ENCODE measurements at regions not wholly inside any gene's neighbourhood (a gene's known extent, or its start where the extent isn't known, plus 50 kb on each side); places are given as distances from the start of the nearest gene placed in this dataset.

- H3K4me3 ChIP-seq: no peak overlapping the region
- DNase-seq: no peak
- no peaks in the 10 kb centered on the region for H3K27me3 ChIP-seq
- H3K27ac ChIP-seq: no peak overlapping the region
- no peaks in the 10 kb centered on the region for H3K9me3 ChIP-seq (replicated peaks)
- H3K36me3 ChIP-seq: no peaks in the 10 kb centered on the region
- no peaks in the 10 kb centered on the region for H3K4me1 ChIP-seq
Observed at GRCh38 chr11:103688924-103689323, 347.5 kb upstream of the DDI1 start.

- no peaks in the 10 kb centered on the region for H3K27me3 ChIP-seq
- H3K9me3 ChIP-seq (replicated peaks): no peaks in the 10 kb centered on the region
- no peak overlapping the region for H3K4me3 ChIP-seq
- no peaks in the 10 kb centered on the region for H3K36me3 ChIP-seq
- H3K27ac ChIP-seq: no peak overlapping the region
- DNase-seq: no peak
- no peaks in the 10 kb centered on the region for H3K4me1 ChIP-seq
Observed at GRCh38 chr11:103690356-103690755, 346.1 kb upstream of the DDI1 start.

GRCh38 chr11:103696123-103696522 lies 340.3 kb upstream of the DDI1 start:
- H3K36me3 ChIP-seq: no peaks in the 10 kb centered on the region
- no peaks in the 10 kb centered on the region for H3K4me1 ChIP-seq
- no peaks in the 10 kb centered on the region for H3K9me3 ChIP-seq (replicated peaks)
- no peaks in the 10 kb centered on the region for H3K27me3 ChIP-seq
- no peak overlapping the region for H3K27ac ChIP-seq
- H3K4me3 ChIP-seq: no peak overlapping the region
- DNase-seq: no peak

- Histone ChIP-seq H3K27ac (no peak overlapping the region), H3K36me3 (no peaks in the 10 kb centered on the region), H3K9me3 (replicated peaks) (no peaks in the 10 kb centered on the region), H3K27me3 (no peaks in the 10 kb centered on the region), H3K4me3 (no peak overlapping the region), H3K4me1 (no peaks in the 10 kb centered on the region)
- DNase-seq: no peak
Observed at GRCh38 chr11:103699216-103699615, 337.2 kb upstream of the DDI1 start.

GRCh38 chr11:103699656-103700055 lies 336.8 kb upstream of the DDI1 start:
- H3K27ac ChIP-seq: no peak overlapping the region
- H3K9me3 ChIP-seq (replicated peaks): no peaks in the 10 kb centered on the region
- no peaks in the 10 kb centered on the region for H3K4me1 ChIP-seq
- no peak overlapping the region for H3K4me3 ChIP-seq
- no peaks in the 10 kb centered on the region for H3K36me3 ChIP-seq
- no peak for DNase-seq
- no peaks in the 10 kb centered on the region for H3K27me3 ChIP-seq

GRCh38 chr11:103700622-103701021 lies 335.8 kb upstream of the DDI1 start:
- DNase-seq: no peak
- Histone ChIP-seq H3K27ac (no peak overlapping the region), H3K9me3 (replicated peaks) (no peaks in the 10 kb centered on the region), H3K4me3 (no peak overlapping the region), H3K27me3 (no peaks in the 10 kb centered on the region), H3K36me3 (no peaks in the 10 kb centered on the region), H3K4me1 (no peaks in the 10 kb centered on the region)

- no peak for DNase-seq
- no peaks in the 10 kb centered on the region for H3K9me3 ChIP-seq (replicated peaks)
Observed at GRCh38 chr11:103703437-103703836, 333.0 kb upstream of the DDI1 start.

GRCh38 chr11:103703954-103704353 lies 332.5 kb upstream of the DDI1 start:
- Histone ChIP-seq H3K9me3 (replicated peaks) (no peaks in the 10 kb centered on the region), H3K27me3 (no peaks in the 10 kb centered on the region), H3K4me1 (no peaks in the 10 kb centered on the region), H3K36me3 (no peaks in the 10 kb centered on the region), H3K4me3 (no peak overlapping the region), H3K27ac (no peak overlapping the region)
- DNase-seq: no peak

More at GRCh38 chr11:103703437-103703836, 333.0 kb upstream of the DDI1 start:
- Histone ChIP-seq H3K27me3 (no peaks in the 10 kb centered on the region), H3K27ac (no peak overlapping the region), H3K36me3 (no peaks in the 10 kb centered on the region), H3K4me1 (no peaks in the 10 kb centered on the region), H3K4me3 (no peak overlapping the region)

GRCh38 chr11:103705642-103706041 lies 330.8 kb upstream of the DDI1 start:
- DNase-seq: no peak
- no peak overlapping the region for H3K27ac ChIP-seq
- no peaks in the 10 kb centered on the region for H3K36me3 ChIP-seq
- no peak overlapping the region for H3K4me3 ChIP-seq
- no peaks in the 10 kb centered on the region for H3K4me1 ChIP-seq
- no peaks in the 10 kb centered on the region for H3K9me3 ChIP-seq (replicated peaks)
- no peaks in the 10 kb centered on the region for H3K27me3 ChIP-seq

GRCh38 chr11:103709371-103709770 lies 327.1 kb upstream of the DDI1 start:
- H3K27me3 ChIP-seq: no peaks in the 10 kb centered on the region
- H3K4me1 ChIP-seq: no peaks in the 10 kb centered on the region
- DNase-seq: no peak
- H3K27ac ChIP-seq: no peak overlapping the region
- H3K36me3 ChIP-seq: no peaks in the 10 kb centered on the region
- H3K9me3 ChIP-seq (replicated peaks): no peaks in the 10 kb centered on the region
- H3K4me3 ChIP-seq: no peak overlapping the region

GRCh38 chr11:103714246-103714645 lies 322.2 kb upstream of the DDI1 start:
- Histone ChIP-seq H3K4me3 (no peak overlapping the region), H3K36me3 (no peaks in the 10 kb centered on the region), H3K27ac (no peak overlapping the region), H3K27me3 (no peaks in the 10 kb centered on the region), H3K4me1 (no peaks in the 10 kb centered on the region), H3K9me3 (replicated peaks) (no peaks in the 10 kb centered on the region)
- no peak for DNase-seq

- H3K27me3 ChIP-seq: no peaks in the 10 kb centered on the region
- no peaks in the 10 kb centered on the region for H3K36me3 ChIP-seq
- H3K27ac ChIP-seq: no peak overlapping the region
- no peak for DNase-seq
- no peak overlapping the region for H3K4me3 ChIP-seq
- H3K4me1 ChIP-seq: no peaks in the 10 kb centered on the region; the same call in 1 of the 2 replicates
- no peaks in the 10 kb centered on the region for H3K9me3 ChIP-seq (replicated peaks)
Observed at GRCh38 chr11:103716363-103716762, 320.1 kb upstream of the DDI1 start.

GRCh38 chr11:103727262-103727661 lies 309.2 kb upstream of the DDI1 start:
- Histone ChIP-seq H3K4me1 (no peaks in the 10 kb centered on the region), H3K27me3 (no peaks in the 10 kb centered on the region), H3K27ac (no peak overlapping the region), H3K9me3 (replicated peaks) (no peaks in the 10 kb centered on the region), H3K4me3 (no peak overlapping the region), H3K36me3 (no peaks in the 10 kb centered on the region)
- DNase-seq: no peak

GRCh38 chr11:103729617-103730016 lies 306.8 kb upstream of the DDI1 start:
- Histone ChIP-seq H3K36me3 (no peaks in the 10 kb centered on the region), H3K9me3 (replicated peaks) (no peaks in the 10 kb centered on the region), H3K27ac (no peak overlapping the region), H3K4me1 (no peaks in the 10 kb centered on the region), H3K4me3 (no peak overlapping the region), H3K27me3 (no peaks in the 10 kb centered on the region)
- DNase-seq: no peak

- Histone ChIP-seq H3K4me1 (no peaks in the 10 kb centered on the region), H3K9me3 (replicated peaks) (no peaks in the 10 kb centered on the region), H3K4me3 (no peak overlapping the region), H3K27ac (no peak overlapping the region), H3K36me3 (no peaks in the 10 kb centered on the region), H3K27me3 (no peaks in the 10 kb centered on the region)
- no peak for DNase-seq
Observed at GRCh38 chr11:103730131-103730940, 306.1 kb upstream of the DDI1 start.

GRCh38 chr11:103731670-103732069 lies 304.8 kb upstream of the DDI1 start:
- Histone ChIP-seq H3K36me3 (no peaks in the 10 kb centered on the region), H3K4me1 (no peaks in the 10 kb centered on the region), H3K27me3 (no peaks in the 10 kb centered on the region), H3K4me3 (no peak overlapping the region), H3K9me3 (replicated peaks) (no peaks in the 10 kb centered on the region), H3K27ac (no peak overlapping the region)
- DNase-seq: no peak
